Jurkat, Clone E6-1 (cell line): ENCODE measurements at regions not wholly inside any gene's neighbourhood (a gene's known extent, or its start where the extent isn't known, plus 50 kb on each side); places are given as distances from the start of the nearest gene placed in this dataset.
"Not testable (repeated sequence)": the region's sequence is repeated elsewhere in the genome, so short reads cannot be mapped to it uniquely, and the experiment has no call there.

Source experiments
- DNase-seq: peaks from one replicate; pipeline ENCODE4 v3.0.0-alpha.2; 2011; ENCODE audit warnings: low read depth, low spot score
- H3K4me3 ChIP-seq: 2 replicates; pipeline ENCODE4 v1.5.1; 2011; ENCODE audit warnings: mild to moderate bottlenecking, low read length, control low read depth, moderate library complexity

DNA sequence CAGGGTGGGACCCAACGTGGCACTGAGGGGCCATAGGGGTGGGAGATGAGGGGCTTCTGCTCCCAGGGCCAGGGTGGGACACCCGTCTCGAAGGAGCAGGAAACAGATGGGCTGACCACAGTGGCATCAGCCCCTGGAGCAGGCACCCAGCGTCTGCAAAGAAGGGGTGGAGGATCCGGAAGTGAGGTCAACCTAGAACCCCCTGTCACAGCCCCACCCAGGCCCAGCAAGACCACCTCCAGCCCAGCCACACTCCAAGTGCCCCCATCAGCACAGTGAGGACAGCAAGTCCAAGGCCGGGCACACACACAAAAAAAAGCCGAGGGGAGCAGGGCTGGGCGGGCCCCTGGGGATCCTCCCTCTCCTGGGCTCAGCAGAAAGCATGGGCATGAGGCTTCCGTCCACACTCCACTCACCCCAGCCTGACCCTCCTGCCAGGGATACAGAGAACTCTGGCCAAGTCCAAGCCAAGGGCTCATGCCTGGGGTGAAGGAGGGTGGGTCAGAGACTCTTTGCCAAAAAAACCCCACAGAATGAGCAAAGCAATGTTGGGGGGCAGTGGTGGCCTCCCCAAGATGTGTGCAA lies 111.0 kb downstream of the FOXL3 start:
- DNase-seq, result no peak
- no peak overlapping the region for H3K4me3 ChIP-seq

DNA sequence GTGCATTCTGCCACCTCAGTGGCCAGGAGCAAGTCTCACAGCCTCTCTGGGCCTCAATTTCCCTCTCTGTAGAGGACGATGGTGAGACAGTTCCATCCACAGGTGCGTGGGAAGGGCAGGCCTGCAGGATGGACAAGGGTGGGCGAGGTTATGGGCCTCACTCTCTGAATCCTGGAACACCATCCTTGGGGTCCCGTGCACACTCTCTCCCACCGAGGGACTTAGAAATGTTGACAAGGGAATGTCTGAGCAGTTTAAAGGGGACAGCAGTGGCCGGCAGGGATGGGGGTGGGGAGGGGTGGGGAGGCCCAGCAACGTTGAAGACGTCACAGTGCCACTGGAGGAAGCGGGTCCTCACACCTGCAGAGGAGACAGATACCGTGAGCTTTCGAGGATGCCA lies 111.5 kb downstream of the FOXL3 start:
- H3K4me3 ChIP-seq, result no peak overlapping the region
- DNase-seq, result no peak

DNA sequence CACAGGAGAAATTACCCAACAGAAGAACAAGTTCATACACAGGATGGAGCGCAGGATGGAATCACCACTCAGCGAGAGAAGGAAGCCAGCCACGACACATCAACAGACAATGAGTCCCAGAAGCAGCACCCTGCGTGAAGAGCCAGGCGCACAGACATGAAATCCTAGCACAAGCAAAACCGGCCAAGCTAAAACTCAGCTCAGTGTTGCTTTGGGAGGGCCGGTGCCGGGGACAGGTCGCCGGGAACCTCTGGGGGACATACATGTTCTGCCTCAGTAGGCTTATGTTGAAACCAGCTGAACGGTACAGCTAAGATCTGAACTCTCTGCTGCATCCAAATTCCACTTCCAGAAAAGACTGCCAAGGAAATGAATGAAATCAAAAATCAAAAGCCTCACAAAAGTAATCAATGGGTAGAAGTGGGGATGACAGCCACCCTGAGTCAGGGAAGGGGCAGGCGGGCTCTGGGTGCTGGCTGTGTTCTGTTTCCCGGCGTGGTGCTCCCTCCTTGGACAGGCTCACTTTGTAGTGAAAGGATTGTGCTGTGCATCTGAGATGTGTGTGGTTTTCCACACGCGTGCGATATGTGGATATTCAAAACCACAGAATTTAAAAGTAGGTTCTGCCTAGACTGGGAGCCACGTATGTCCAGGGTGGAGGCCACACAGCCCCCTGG lies 114.7 kb downstream of the PDGFA start:
- no peak for DNase-seq
- H3K4me3 ChIP-seq, result no peak overlapping the region

DNA sequence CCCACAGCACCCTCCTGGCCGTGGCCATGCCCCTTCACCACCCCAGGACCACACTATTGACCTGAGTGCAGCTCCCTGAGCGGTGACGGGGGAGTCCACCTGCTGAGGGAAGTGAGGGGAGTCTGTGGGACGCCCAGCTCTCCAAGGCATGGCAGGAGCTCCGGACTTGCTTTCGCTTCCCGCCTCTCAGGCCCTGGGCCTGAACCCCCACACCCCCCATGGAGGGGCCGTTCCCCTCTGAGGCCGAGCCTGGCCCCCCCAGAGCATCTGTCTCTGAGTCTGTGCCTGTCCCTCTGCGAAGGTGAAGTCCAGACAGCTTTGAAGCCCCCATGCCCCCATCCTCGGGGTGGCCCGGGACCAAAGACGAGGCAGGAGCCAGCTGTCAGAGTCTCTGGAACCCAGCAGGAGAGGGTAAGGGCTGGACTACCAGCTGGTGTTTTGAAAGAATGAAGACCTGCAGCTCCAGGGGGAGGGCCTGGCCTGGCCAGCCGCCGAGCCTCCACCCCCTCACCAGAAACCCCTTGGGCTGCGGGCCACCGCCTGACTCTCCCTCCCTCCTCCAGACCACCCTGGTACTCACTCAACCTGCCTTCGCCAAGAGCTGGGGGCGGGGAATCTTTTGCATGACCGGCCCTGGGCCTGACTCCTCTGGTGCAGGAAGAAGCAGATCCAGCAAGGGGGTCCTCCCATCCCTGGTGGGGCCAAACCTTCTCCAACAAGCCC lies 114.0 kb downstream of the PDGFA start:
- no peak for DNase-seq
- no peak overlapping the region for H3K4me3 ChIP-seq

DNA sequence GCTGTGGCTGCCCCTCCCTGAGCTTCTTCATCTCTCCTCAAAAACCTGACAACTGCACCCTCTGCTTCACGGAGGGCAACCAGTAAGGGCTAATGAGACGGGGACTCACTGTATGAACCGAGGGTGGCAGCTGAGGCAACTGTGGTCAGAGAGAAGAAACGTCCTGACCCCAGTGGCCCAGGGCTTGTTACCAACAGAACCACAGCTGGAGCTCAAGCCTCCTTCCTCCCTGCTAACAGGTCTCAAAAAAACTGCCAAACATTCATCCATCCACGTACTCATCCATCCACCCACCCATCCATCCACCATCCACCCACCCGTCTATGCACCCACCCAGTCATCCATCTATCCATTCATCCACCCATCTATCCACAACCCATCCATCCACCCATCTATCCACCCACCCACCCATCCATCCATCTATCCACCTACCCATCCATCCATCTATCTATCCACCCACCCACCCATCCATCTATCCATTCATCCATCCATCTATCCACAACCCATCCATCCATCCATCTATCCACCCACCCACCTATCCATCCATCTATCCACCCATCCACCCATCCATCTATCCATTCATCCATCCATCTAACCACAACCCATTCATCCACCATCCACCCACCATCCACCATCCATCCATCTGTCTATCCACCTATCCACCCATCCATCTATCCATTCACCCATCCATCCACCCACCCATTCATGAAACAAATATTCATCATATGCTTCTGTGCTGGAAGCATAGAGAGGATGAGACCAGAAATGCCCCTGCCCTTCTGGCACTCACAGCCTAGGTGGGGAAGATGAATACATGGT lies 111.7 kb downstream of the PDGFA start:
- no peak overlapping the region for H3K4me3 ChIP-seq
- DNase-seq, result no peak

DNA sequence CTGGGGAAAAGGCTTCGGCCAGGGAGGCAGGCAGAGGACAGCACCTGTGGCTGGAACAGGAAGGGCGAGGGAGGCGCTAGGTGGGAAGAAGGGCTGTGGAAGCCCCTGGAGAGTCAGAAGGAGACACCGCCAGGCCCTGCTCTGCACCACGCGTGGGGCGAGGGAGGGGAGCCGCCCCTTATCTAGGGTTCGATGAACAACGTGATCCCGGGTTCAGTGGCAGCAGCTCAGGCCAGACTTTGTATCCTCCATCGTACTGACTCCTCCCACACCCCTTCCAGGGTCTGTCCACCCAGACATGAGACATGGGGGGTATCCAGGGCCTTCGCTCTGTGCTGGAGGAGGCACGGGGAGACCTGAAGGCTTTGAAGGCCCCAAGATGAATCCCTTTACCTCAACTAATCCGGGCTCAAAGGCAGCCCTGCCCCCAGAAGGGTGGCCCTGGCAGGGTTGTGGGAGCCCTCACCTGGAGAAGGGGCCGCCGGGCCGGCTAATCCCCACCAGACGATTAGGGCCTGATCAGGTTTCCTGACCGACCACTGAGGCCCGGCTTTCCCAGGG lies 110.8 kb downstream of the PDGFA start:
- H3K4me3 ChIP-seq, result no peak overlapping the region
- DNase-seq, result no peak

DNA sequence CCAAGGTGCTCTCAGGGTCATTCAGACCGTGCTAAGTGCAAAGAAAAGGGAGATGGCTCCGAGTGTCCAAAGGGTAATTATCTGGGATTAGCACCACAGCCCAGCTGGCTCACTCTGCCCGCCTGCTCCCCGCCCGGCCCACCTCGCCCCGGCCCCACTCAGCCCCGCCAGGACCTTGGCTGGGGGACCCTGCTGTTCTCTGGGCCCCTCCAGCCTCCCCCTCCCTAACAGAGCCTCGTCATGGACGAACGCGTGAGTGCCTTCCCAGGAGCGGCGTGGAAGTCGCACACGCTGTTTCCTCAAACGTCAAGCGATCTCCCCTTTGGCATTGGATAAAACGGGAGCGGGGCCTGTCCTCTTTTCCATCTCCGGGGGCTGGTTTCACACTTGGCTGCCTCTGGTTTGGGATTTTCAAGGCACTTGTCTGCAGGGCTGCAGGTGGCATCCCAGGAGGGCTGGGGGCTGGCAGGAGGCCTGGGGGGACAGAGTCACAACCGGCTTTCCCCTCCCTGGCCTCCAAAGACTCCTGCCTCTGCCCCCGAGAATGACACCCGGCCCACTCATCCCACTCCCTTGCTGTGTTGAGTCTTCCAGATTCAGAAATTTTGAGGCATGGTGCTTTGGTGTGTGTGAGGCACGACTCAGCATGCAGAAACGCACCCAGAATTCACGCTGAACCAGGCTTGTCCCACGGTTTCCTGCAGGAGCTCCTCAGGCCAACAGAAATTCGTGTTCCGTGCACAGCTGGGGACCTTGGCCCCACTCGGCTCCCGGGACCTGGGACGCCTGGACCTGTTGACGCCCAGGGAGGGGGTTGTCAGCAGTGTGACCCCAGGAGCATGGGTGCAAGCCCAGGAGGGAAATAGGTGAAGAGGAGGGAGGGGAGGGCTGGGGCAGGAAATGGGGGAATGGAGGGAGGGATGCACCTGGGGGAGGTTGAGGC lies 110.0 kb downstream of the PDGFA start:
- H3K4me3 ChIP-seq, result no peak overlapping the region
- no peak for DNase-seq

DNA sequence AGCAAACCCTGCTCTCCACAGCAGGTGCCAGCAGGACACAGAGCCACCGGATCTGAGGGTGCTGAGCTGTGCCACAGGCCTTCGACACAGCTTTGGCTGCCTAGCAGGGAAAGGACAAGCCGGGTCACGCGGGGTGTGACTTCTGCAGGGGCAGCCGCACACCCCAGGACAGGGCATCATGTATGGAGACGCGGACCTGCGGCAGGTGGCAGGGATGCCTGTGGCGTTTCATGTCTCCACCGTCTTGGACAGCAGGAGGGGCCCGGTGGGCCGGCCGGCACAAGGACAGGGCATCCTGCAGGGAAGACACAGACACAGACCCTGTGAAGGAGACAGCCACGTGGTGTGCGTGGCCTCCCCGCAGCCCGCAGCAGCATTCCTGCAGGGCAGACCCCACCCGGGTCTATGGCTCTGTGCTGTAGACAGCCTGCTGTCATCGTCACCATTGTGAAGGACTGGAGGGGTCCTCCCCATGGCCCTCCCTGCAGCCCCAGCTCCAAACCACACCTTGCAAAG lies 109.2 kb downstream of the PDGFA start:
- no peak for DNase-seq
- no peak overlapping the region for H3K4me3 ChIP-seq

DNA sequence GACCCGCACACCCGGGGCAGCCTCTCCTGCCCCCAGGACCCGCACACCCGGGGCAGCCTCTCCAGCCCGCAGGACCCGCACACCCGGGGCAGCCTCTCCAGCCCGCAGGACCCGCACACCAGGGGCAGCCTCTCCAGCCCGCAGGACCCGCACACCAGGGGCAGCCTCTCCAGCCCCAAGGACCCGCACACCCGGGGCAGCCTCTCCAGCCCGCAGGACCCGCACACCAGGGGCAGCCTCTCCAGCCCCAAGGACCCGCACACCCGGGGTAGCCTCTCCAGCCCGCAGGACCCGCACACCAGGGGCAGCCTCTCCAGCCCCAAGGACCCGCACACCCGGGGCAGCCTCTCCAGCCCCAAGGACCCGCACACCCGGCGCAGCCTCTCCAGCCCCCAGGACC lies 108.5 kb downstream of the PDGFA start:
- H3K4me3 ChIP-seq, DNase-seq: not testable (repeated sequence)

DNA sequence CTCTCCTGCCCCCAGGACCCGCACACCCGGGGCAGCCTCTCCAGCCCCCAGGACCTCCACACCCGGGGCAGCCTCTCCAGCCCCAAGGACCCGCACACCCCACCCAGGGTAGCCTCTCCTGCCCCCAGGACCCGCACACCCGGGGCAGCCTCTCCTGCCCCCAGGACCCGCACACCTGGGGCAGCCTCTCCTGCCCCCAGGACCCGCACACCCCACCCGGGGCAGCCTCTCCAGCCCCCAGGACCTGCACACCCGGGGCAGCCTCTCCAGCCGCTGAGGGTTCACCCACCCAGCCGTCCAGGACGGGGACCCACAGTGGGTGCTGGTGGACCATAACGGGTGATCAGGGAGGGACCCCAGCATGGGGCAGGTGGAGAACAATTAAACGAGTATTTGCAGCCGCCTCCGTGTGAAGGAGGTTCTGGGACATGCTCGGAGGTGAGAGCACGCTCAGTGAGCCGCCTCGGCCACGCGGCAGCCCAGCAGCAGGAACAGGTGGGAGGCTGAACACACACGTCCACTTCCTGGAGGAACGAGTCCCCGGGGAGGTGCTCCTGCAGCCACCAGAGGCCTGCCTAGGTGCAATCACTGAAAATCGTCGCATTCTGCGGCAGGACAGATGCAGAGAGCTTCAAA lies 107.9 kb downstream of the PDGFA start:
- no peak overlapping the region for H3K4me3 ChIP-seq
- DNase-seq, result no peak

DNA sequence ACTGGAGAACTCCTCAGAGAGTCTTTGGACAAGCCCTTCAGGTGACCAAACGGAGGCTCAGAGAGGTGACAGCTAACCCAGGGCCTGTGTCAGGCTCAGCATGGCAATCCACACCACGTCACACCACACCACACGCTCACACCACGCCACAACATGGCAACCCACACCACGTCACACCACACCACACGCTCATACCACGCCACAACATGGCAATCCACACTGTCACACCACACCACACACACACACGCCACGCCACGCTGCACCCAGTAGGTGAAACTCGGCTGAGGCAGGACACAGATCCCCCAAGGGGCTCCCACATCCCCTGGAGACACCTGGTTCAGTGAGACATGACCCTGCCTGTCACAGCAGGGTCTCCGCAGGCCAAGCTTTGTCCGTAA lies 107.3 kb downstream of the PDGFA start:
- H3K4me3 ChIP-seq, result no peak overlapping the region
- DNase-seq, result no peak

DNA sequence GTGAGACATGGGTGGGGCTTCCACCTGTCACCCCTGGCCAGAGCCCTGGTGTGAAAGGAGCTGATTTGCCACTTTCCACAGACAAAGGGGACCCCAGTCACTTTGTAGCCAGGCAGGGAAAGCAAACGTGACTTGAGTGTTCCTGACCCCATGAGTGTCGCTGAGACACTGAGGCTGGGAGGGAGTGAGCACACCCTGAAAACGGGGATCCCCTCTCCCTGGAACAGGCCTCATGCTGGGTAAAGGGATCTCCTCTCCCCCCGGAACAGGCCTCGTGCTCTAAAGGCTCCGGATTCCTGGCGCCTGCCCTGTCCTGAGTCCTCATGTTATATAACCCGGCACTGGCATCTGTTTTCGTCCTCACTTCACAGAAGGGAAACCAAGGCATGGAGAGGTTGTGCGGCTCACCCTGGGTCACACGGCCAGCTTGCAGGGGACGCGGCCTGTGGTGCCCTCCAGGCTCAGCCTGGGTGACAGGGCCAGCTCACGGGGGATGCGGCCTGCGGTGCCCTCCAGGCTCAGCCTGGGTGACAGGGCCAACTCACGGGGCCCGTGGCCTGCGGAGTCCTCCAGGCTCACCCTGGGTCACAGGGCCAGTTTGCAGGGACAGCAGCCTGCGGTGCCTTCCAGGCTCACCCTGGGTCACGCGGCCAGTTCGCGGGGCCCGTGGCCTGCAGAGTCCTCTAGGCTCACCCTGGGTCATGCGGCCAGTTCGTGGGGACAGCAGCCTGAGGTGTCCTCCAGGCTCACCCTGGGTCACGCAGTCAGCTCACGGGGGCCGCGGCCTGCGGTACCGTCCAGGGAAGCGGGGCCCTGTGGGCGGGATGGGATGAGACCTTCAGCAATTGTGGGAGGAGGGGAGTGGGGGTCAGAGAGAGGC lies 104.7 kb downstream of the PDGFA start:
- H3K4me3 ChIP-seq, result no peak overlapping the region
- no peak for DNase-seq

DNA sequence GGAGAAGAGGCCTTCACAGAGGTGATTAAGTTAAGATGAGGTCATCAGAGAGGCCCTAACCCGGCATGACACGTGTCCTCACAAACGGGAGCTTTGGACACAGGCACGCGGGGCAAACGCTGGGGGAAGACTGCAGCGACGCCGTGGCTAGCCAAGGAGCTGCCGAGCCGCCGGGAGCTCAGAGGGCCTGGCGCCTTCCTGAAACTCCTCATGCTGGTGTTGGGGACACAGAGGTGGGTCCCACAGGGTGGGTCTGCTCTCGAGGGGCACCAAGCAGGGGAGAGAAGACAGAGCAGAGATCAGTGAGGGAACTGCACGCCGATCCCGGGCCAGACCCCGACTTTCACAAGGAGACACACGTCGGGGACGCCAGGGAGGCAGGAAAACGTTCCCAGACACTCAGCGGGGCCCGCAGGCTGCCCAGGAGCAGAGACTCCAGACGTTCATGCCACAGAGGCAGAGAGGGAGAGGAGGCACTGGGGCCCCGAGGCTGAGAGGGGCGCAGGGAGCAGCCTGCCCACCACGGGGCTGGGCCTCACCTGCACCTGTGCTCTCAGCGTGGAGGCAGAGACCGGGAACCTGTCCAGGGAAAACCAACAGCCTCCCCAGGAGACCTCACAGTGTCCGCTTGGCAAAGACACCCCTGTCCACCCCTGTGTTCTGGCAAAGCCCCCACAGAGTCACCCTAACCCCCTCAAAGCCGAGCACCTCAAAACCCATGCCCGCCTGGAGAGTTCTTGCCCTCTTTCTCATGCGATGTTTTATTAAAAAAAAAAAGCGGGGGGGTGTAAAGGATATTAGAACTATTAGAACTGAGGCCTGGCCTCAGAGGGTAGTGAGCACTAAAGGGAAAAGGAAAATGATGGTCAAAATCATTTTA lies 103.8 kb downstream of the PDGFA start:
- no peak for DNase-seq

DNA sequence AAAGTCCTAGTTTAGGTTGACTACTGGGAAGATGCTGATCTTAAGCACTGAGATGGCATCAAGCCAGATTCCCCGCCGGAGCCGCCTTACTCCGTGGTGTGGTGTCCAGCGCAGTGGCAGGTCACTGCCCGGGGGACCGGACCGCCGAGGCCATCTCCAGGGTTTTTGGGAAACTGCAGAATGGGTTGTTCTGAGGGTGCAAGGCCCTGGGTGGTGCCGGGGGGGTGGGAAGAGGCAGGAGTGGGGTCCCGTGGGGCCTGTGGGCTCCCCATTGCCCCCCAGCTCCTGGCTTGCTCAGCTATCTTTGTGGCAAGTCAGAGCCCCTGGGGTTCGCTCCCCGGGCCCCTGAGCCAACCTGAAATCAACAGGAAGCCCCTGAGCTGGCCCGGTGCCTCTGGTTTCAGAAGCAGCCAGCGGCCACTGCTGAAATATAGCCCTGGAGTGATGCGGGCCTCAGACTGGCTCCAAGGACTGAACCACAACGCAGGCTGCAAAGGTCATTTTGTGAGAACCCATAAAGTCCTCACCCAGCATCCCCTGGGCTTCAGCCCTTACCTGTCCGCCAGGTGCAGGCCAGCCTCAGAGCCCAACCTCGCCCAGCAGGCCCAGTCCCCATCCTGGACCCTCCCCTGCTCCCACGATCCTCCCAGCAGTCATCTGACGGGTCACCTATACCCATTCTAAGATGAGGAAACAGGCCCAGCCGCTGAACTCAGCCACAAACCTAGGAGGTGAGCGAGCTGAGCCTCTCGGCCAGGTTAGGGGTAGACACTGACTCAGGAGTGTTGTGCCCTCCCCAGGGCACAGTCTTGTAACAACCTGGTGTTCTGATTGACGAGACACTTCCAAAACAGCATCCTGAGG lies 102.7 kb downstream of the PDGFA start:
- no peak overlapping the region for H3K4me3 ChIP-seq

More for the DNA sequence above, 103.8 kb downstream of the PDGFA start:
- H3K4me3 ChIP-seq, result no peak overlapping the region

DNA sequence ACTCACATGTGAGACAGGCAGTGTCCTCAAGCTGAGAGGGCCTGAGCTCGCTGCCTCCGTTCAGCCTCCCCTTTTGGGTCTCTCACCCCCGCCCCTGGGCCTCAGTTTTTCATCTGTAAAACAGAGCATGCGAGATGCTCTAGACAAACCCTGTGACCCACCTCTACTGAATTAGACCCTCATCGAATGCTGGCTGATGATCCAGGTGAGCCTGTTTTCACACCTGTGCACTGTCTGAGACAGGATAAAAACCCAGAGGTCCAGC lies 102.1 kb downstream of the PDGFA start:
- no peak for DNase-seq
- no peak overlapping the region for H3K4me3 ChIP-seq

More for the DNA sequence above, 102.7 kb downstream of the PDGFA start:
- DNase-seq, result no peak
